Erythroblast (primary cell): ENCODE measurements at regions not wholly inside any gene's neighbourhood (a gene's known extent, or its start where the extent isn't known, plus 50 kb on each side); places are given as distances from the start of the nearest gene placed in this dataset.

Experiments
- GATA1 ChIP-seq: IDR thresholded peaks from 2 replicates; pipeline ENCODE4 v1.6.1; 2011; ENCODE audit warnings: low read depth, mild to moderate bottlenecking, control low read depth, low read length, moderate library complexity
- POLR2A ChIP-seq: IDR thresholded peaks from 2 replicates; pipeline ENCODE4 v1.6.1; 2011; ENCODE audit warnings: mild to moderate bottlenecking, low read length

DNA sequence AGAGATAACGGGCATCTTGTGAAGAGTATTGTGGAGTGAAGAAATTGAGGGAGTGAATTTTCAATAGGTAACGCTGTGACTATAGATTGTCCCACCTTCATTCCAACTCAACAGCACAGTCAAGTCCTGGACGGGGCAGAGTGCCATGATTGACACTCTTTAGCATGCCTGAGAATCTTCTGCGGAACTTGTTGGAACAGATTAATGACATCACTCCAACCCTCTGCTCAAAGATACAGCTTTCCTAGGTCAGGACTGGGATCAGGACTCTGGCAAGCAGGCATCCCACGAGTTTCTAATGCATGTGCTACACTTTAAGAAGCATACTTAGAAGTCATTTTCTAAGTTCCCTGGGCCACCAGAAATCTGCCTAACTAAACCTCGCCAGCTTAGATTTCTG lies 267.6 kb upstream of the CFAP20DC start:
- TF ChIP-seq POLR2A (no peak), GATA1 (no peak)
